ENCODE measurements at regions not wholly inside any gene's neighbourhood (a gene's known extent, or its start where the extent isn't known, plus 50 kb on each side); places are given as distances from the start of the nearest gene placed in this dataset.

DNA sequence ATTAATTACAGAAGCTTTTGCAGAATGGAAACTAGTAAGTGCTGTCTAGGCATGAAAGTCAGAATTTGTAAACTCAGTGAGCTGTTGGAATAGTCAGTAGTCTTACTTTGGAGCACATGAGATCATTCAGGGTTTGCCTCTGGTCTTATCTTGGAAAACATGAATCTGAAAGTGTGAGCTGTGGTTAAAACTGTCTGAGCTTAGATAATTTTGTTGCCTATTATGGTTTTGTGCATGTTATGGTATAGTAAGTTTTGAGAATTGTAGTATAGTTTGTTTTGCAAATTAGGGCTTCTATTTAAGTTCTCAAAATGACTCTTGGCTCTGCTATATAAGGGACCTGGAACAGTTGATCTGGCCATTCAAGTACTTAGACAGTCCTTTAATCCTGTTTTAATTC is 53.7 kb upstream of the TRPC4 start:
- POLR2A ChIA-PET: no interaction called here
- CTCF ChIA-PET: interaction anchor here (1.0 kb wide), 1 partner anchor 20 kb away, joined by 4 read pairs; no protein-coding TSS in a partner anchor
- DNase-seq (ENCODE audit: low read depth, low spot score): no peak
- H3K4me3 ChIP-seq (ENCODE audit: low read depth, low read length): no peak overlapping the region
- TF ChIP-seq, protein P1, sequence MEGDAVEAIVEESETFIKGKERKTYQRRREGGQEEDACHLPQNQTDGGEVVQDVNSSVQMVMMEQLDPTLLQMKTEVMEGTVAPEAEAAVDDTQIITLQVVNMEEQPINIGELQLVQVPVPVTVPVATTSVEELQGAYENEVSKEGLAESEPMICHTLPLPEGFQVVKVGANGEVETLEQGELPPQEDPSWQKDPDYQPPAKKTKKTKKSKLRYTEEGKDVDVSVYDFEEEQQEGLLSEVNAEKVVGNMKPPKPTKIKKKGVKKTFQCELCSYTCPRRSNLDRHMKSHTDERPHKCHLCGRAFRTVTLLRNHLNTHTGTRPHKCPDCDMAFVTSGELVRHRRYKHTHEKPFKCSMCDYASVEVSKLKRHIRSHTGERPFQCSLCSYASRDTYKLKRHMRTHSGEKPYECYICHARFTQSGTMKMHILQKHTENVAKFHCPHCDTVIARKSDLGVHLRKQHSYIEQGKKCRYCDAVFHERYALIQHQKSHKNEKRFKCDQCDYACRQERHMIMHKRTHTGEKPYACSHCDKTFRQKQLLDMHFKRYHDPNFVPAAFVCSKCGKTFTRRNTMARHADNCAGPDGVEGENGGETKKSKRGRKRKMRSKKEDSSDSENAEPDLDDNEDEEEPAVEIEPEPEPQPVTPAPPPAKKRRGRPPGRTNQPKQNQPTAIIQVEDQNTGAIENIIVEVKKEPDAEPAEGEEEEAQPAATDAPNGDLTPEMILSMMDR (IDR thresholded peaks at IDR 0.05; ENCODE audit: insufficient read depth, low read length, missing control alignments): no peak

DNA sequence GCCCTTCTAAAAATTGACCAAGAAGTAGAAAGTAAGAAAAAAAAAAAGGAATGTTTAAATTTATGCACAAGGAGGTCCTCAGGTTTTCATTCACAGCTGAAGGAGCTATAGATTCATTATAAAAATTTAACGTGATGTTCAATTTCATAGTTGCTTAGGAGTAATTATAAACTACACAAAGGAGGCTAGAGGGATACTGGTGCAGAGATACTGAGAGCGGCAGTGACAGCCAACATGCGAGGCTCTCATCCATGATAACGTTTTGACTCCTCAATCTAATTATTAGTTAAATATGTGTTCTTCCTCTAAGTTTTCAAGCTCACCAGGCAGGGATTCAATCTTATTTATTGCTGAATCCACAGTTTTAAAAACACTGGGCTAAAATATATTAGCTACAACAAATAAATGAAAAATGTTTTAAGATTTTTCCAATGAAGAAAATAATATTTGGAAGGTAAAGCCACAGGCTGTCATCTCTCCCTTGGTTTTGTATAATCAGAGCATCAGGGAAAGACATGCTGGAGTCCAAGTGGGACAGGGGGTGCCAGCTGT is 49.8 kb upstream of the TRPC4 start:
- TF ChIP-seq, protein P1 (IDR thresholded peaks at IDR 0.05; ENCODE audit: insufficient read depth, low read length, missing control alignments): no peak
- ChIA-PET CTCF (interaction anchor here (1.6 kb wide), 1 partner anchor 279 kb away, joined by 4 read pairs; no protein-coding TSS in a partner anchor), POLR2A (no interaction called here)
- no peak for DNase-seq (ENCODE audit: low read depth, low spot score)
- H3K4me3 ChIP-seq (ENCODE audit: low read depth, low read length): no peak overlapping the region
